DND-41 (cell line): ENCODE measurements at regions not wholly inside any gene's neighbourhood (a gene's known extent, or its start where the extent isn't known, plus 50 kb on each side); places are given as distances from the start of the nearest gene placed in this dataset.

Experiments used
- EZH2 ChIP-seq: IDR thresholded peaks from 3 replicates; pipeline ENCODE4 v1.6.1; 2012; ENCODE audit warnings: borderline replicate concordance, low read depth, mild to moderate bottlenecking, moderate library complexity, low read length, inconsistent platforms; ENCODE audit not compliant: severe bottlenecking
- TF ChIP-seq, protein P1 (sequence below): IDR thresholded peaks from 2 replicates; pipeline ENCODE4 v1.5.1; 2012; ENCODE audit warnings: borderline replicate concordance, low read length, moderate library complexity, mild to moderate bottlenecking; ENCODE audit not compliant: poor library complexity, severe bottlenecking; ENCODE audit errors: extremely low read depth

DNA sequence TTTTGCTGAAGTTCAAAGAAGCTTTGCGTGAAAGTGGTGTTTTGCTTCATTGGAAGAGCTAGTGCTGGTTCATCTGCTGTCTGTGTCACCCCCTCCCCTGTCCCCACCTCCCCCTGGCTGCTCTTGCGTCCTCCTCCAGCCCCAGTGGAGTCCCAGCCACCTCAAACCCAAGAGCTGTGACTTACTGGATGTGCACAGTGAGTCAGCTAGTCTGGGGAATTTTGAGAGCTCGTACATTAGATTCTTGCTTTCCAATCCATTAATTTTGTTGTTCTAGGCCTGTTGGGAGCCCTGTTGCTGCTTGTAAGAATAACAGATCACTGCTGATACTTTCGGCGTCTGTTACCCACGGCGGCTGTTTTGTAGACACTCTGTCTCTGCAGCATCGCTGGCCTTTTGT is 412.1 kb downstream of the TSN start:
- TF ChIP-seq, protein P1, sequence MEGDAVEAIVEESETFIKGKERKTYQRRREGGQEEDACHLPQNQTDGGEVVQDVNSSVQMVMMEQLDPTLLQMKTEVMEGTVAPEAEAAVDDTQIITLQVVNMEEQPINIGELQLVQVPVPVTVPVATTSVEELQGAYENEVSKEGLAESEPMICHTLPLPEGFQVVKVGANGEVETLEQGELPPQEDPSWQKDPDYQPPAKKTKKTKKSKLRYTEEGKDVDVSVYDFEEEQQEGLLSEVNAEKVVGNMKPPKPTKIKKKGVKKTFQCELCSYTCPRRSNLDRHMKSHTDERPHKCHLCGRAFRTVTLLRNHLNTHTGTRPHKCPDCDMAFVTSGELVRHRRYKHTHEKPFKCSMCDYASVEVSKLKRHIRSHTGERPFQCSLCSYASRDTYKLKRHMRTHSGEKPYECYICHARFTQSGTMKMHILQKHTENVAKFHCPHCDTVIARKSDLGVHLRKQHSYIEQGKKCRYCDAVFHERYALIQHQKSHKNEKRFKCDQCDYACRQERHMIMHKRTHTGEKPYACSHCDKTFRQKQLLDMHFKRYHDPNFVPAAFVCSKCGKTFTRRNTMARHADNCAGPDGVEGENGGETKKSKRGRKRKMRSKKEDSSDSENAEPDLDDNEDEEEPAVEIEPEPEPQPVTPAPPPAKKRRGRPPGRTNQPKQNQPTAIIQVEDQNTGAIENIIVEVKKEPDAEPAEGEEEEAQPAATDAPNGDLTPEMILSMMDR = no peak
- no peak for TF ChIP-seq EZH2
